Hypothalamus (tissue), 51 donors: ENCODE measurements at regions not wholly inside any gene's neighbourhood (a gene's known extent, or its start where the extent isn't known, plus 50 kb on each side); places are given as distances from the start of the nearest gene placed in this dataset.
"Not testable (repeated sequence)": the region's sequence is repeated elsewhere in the genome, so short reads cannot be mapped to it uniquely, and the experiment has no call there.

ENCODE experiments used
- DNase-seq, 51 donors: peaks; one replicate each; lab custom pipeline; 2025; lab: John Stamatoyannopoulos, UW

GRCh38 chr12:76971216-76971879, 92.5 kb upstream of the CSRP2 start:
- DNase-seq, result not testable (repeated sequence)

- no peak for DNase-seq
These were observed 88.5 kb upstream of the CSRP2 start for GRCh38 chr12:76967181-76967885.

GRCh38 chr12:76964784-76965571, 86.2 kb upstream of the CSRP2 start:
- no peak for DNase-seq

GRCh38 chr12:76962099-76962498, 83.3 kb upstream of the CSRP2 start:
- no peak for DNase-seq

GRCh38 chr12:76957301-76957700, 78.5 kb upstream of the CSRP2 start:
- DNase-seq, result peak in 1 of 51 donors; percentile 7

- DNase-seq, result no peak
These were observed 74.2 kb upstream of the CSRP2 start for GRCh38 chr12:76952995-76953394.

- no peak for DNase-seq
These were observed 70.1 kb upstream of the CSRP2 start for GRCh38 chr12:76948879-76949278.

GRCh38 chr12:76947304-76947703, 68.5 kb upstream of the CSRP2 start:
- no peak for DNase-seq

GRCh38 chr12:76946446-76946845, 67.6 kb upstream of the CSRP2 start:
- no peak for DNase-seq

GRCh38 chr12:76945867-76946266, 67.0 kb upstream of the CSRP2 start:
- DNase-seq, result no peak

- no peak for DNase-seq
These were observed 66.1 kb upstream of the CSRP2 start for GRCh38 chr12:76944892-76945291.

- no peak for DNase-seq
These were observed 64.2 kb upstream of the CSRP2 start for GRCh38 chr12:76943008-76943407.

GRCh38 chr12:76942267-76942666, 63.4 kb upstream of the CSRP2 start:
- DNase-seq, result no peak

- no peak for DNase-seq
These were observed 62.0 kb upstream of the CSRP2 start for GRCh38 chr12:76940671-76941445.

- no peak for DNase-seq
These were observed 60.9 kb upstream of the CSRP2 start for GRCh38 chr12:76939701-76940100.

GRCh38 chr12:76936275-76937193, 57.7 kb upstream of the CSRP2 start:
- DNase-seq, result no peak

GRCh38 chr12:76933392-76933791, 54.6 kb upstream of the CSRP2 start:
- not testable (repeated sequence) for DNase-seq

GRCh38 chr12:76929499-76929898, 50.7 kb upstream of the CSRP2 start:
- DNase-seq, result no peak
